ENCODE measurements at regions not wholly inside any gene's neighbourhood (a gene's known extent, or its start where the extent isn't known, plus 50 kb on each side); places are given as distances from the start of the nearest gene placed in this dataset.

GRCh38 chr12:107477947-107478610 lies 207.5 kb upstream of the PWP1 start:
- TF ChIP-seq POLR2AphosphoS5 (IDR thresholded peaks at IDR 0.05; ENCODE audit: low read depth, low read length) (no peak), REST (IDR thresholded peaks at IDR 0.05; ENCODE audit: insufficient read depth in 1 of 2, low read depth in 2 of 2, low read length in 2 of 2) (no peak), FOXP2 (optimal IDR thresholded peaks at IDR 0.05; ENCODE audit: borderline replicate concordance, extremely low read depth, extremely low read length, insufficient read depth) (no peak)
